Left ventricle myocardium superior (tissue), 1 donor: ENCODE measurements at regions not wholly inside any gene's neighbourhood (a gene's known extent, or its start where the extent isn't known, plus 50 kb on each side); places are given as distances from the start of the nearest gene placed in this dataset.
"Not testable (repeated sequence)": the region's sequence is repeated elsewhere in the genome, so short reads cannot be mapped to it uniquely, and the experiment has no call there.

Source experiments
- ATAC-seq: fragments of 200-7000 bp; cut with Tn5 transposase; one replicate; pipeline ENCODE4 v1.9.1; 2020; ENCODE audit warnings: mild to moderate bottlenecking, moderate library complexity
- DNase-seq: peaks from one replicate; pipeline ENCODE4 v3.0.0-alpha.2; 2020
- intact Hi-C: fragments of 100-400 bp; cut with micrococcal nuclease; formaldehyde crosslinking; loops from one replicate; pipeline ENCODE4 v1.11.0; 2022
- donor health status: DM: no; HTN: yes; CAD: no; lungs with severe emphysema.

DNA sequence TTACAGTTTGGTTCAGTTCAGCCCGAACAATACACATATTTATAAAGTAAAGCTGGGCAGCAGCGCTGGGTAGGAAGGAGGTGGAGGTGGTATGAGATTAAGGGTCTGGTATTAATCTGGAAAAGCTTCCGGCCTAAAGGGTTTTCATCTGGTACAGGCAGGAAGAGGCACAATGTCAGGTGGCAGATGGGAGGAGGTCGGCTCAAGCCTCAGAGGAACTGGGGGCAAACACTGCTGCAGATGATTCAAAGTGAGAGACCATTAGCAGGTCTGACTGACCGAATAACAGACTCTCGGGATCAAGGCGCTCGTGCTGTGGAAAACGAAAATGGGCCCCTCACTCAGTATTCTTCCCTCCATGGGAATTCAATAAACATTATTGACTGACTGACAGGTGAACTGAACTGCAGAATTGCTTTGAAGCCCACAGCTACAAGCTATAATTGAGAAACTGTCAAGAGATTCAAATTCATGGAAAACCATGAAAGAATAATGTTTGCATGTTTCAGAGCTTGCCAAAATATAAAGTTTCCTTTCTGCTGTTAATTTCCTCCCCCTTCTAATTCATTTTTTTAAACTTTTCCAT lies 75.3 kb downstream of the TMEM167A start:
- DNase-seq: no peak
- intact Hi-C loops: no loop called here
- ATAC-seq: no peak

DNA sequence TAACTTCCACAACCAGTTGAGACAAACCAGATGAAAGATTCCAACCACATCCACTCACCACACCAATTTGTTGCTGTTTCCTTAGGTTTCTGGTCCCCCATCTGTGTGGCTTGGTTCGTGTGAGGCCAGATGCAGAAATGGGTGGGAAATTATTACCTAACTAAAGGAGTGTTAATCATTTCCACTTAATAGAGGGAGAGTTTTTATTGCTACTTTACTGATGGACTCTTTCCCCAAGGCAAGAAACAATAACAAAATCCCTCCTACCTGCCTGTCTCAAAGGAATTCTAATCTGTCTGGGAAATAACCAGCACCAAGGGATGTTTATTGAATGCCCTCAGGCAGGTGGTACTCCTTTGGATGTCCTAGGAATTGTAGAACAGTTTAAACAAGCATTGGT lies 76.3 kb downstream of the TMEM167A start:
- DNase-seq (no peak), ATAC-seq (no peak)
- intact Hi-C loops: no loop called here

- intact Hi-C loops: no loop called here
- ATAC-seq (no peak), DNase-seq (no peak)
Observed at GRCh38 chr5:83000428-83000827, 76.8 kb downstream of the TMEM167A start.

DNA sequence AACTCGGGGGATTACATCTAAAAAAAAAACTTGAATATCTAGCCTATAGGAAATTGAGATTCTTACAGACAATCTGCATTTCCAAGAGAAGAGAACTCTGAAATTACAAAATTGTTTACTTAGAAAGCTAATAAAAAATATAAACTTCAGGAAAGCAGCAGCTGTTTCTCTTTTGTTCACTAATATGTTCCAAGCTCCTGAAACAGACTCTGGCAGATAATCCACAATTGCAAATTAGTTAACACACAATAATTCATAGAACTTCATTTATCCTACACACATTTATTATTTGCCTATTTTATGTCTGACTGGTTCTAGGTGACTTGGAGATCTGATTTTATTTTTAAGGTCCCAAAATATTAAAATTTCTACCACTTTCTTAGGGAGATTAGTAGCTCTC lies 83.8 kb downstream of the TMEM167A start:
- intact Hi-C loops: no loop called here
- no peak for DNase-seq
- no peak for ATAC-seq

- ATAC-seq (no peak), DNase-seq (no peak)
- intact Hi-C loops: no loop called here
Observed at GRCh38 chr5:82992646-82993045, 84.5 kb downstream of the TMEM167A start.

GRCh38 chr5:82991678-82992323 lies 85.4 kb downstream of the TMEM167A start:
- intact Hi-C loops: no loop called here
- ATAC-seq (no peak), DNase-seq (no peak)

- DNase-seq (no peak), ATAC-seq (no peak)
- intact Hi-C loops: no loop called here
Observed at GRCh38 chr5:82991059-82991458, 86.1 kb downstream of the TMEM167A start.

- DNase-seq: no peak
- no peak for ATAC-seq
- intact Hi-C loops: no loop called here
Observed at GRCh38 chr5:82987188-82987587, 90.0 kb downstream of the TMEM167A start.

DNA sequence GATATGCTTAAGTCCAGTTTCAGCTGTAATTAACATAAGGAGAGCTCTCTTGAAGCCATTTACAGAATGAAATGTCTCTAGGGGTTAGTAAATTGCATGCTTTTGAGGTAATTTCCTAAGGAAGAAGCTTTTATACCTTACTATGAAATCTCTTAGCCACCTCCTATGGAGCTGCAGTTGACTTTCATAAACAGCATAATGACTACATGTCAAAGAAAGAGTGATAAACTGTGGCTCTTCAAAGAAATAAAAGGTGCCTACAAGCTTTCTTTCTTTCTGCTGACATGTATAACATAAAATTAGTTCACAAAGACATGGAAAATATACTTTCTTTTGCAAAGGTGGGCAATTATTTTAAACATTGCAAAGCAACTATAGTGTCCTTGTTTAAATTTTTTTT lies 90.8 kb downstream of the TMEM167A start:
- no peak for DNase-seq
- intact Hi-C loops: no loop called here
- ATAC-seq: no peak

- ATAC-seq: no peak
- intact Hi-C loops: no loop called here
- DNase-seq: no peak
Observed at GRCh38 chr5:82985763-82986162, 91.4 kb downstream of the TMEM167A start.

DNA sequence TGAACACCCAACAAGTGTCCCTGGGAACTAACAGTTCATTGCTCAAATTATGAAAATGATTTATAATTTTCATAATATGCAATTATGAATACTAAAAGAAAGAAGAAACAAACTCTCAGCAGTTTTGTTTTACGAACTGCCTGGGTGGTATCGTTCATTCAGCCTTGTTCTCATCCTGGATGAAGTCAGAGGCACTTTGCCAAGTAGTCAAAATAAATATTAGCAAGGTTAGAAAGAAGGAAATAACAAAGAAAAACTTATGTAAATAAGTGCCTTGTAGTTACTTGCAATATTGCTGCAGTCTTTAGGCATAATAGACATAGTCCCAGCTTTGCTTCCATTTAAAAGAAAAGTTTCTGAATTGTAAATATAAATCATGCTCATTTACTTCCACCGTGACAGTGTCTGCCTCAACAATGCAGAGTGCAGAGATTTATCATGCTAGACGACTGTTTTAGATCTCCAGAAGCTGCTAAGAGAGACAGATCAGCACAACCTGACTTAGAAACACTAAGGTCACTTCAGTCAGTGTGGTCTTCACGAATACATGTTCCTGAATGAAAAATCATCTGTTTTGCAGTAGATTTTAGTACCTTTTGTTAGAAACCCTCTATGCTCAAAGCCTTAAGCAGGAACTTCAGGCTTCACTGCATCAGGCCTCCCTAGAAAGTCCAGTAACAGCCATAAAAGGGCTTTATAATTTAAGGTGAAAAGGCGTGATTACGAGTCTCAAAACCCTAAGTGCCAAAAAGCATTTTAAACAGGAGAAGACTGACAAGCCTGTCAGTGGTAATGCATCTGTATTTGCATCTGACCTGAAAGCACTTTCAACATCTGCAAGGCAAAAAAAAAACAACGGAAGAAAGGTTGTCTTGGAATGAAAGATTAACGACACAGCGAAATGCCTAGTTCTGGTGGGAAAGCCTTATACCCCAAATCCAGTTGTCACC lies 92.1 kb downstream of the TMEM167A start:
- intact Hi-C loops: no loop called here
- ATAC-seq (no peak), DNase-seq (no peak)

GRCh38 chr5:82982846-82983245 lies 94.3 kb downstream of the TMEM167A start:
- ATAC-seq: no peak
- DNase-seq: no peak
- intact Hi-C loops: no loop called here

GRCh38 chr5:82976887-82977286 lies 100.3 kb downstream of the TMEM167A start:
- ATAC-seq, DNase-seq, intact Hi-C loops: not testable (repeated sequence)

GRCh38 chr5:82975812-82976211 lies 101.4 kb downstream of the TMEM167A start:
- no peak for DNase-seq
- intact Hi-C loops: no loop called here
- no peak for ATAC-seq

DNA sequence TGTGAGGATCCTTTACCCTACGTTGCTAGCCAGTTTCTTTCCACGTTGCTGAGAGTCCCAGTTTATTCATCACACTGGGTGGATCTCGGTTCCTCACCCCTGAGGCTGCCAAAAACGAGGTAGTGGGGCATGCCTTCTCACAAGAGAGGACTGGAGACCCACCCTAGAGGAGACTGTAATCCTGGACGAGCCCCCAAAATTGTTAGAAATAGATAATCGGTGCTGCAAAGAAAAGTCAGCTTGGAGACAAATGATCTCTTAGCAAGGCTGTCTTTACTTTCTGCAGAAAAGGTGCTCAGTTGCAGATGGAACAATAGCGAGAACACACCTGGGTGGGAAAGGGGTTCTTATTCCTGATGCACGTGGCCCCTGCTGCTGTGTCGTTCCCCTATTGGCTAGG lies 101.8 kb downstream of the TMEM167A start:
- DNase-seq (no peak), ATAC-seq (no peak)
- intact Hi-C loops: no loop called here

DNA sequence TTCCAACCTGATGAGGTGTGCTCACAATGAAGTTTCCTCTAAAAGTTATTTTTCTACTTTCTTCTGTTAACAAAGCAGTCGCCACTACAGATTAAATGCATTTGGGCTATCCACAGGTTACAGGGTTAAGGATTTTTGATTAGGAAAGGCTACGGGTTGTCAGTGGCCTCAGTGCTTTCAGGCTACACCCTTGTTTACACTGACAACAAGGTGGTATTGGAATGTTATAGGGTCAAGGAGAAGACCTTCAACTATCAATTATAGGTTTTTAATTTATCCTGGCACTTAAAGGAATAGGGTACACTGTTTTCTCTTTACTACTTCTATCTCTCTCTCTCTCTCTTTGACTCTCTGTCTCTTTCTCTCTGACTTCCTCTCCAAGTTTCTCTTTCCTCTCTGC lies 102.8 kb downstream of the TMEM167A start:
- DNase-seq, intact Hi-C loops, ATAC-seq: not testable (repeated sequence)

GRCh38 chr5:82971901-82972300 lies 105.3 kb downstream of the TMEM167A start:
- no peak for DNase-seq
- intact Hi-C loops: no loop called here
- ATAC-seq: no peak

DNA sequence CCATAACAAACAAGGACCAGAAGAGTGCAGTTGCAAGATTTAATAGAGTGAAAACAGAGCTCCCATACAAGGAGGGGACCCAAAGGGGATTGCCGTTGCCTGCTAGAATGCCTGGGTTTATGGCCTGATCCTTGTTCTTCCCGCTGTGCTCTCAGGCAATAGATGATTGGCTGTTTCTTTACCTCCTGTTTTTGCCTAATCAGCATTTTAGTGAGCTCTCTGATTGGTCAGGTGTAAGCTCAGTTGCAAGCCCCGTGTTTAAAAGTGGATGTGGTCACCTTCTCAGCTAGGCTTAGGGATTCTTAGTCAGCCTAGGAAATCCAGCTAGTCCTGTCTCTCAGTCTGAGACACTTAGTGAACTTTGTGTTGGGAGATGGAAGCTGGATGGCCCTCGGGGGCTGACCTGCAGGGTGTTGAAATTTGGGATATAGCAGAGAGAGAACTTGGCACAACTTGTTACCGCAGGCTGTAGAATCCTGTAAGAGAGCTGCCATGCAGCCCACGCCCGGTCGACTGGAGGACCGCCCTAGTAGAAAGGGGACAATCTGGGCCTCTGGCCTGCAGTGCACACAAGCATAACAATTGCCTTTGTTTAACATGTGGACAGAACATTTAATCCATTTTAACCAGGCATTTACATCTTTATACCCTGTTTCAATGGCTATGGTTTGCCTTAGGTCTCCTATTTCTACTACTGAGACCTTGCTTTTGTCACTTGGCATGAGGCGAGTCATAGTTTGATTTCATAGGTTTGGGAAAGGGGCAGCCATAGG lies 106.0 kb downstream of the TMEM167A start:
- DNase-seq, intact Hi-C loops, ATAC-seq: not testable (repeated sequence)

DNA sequence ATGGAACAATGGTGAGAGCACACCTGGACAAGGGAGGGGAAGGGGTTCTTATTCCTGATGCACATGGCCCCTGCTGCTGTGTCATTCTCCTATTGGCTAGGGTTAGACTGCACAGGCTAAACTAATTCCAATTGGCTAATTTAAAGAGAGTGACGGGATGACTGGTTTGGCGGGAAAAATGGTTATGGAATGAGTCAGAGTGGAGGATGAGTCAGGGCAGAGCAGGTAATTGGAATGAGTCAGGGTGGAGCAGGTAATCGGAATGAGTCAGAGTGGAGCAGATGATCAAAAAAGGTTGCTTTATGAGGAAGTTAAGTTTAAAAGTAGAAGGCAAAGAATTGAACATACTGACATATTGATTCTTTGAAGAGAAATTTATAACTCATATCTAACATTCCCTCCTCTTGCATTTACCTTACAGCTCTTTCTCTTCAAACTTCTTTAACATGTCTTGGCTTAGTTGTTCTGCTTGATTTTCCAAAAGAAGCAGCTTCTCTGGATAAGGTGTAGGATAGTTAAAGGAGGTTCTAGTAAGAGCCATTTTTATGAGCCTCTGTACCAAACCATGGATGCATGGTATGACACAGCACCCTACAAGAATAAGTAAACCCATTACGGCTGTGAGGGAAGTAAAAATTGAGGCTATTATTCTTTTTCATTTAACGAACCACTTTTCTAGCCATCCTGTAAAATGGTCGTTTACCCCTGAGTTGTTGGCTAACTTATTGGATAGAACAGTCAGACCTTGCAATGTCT lies 107.8 kb downstream of the TMEM167A start:
- intact Hi-C loops, DNase-seq, ATAC-seq: not testable (repeated sequence)
